HG02938 (cell line): ENCODE measurements at regions not wholly inside any gene's neighbourhood (a gene's known extent, or its start where the extent isn't known, plus 50 kb on each side); places are given as distances from the start of the nearest gene placed in this dataset.
"Not testable (repeated sequence)": the region's sequence is repeated elsewhere in the genome, so short reads cannot be mapped to it uniquely, and the experiment has no call there.

Source experiments
- ATAC-seq: cut with Tn5 transposase; IDR thresholded peaks from one replicate; pipeline ENCODE4 v1.9.1; 2021; ENCODE audit warnings: mild to moderate bottlenecking, moderate library complexity; ENCODE audit not compliant: unreplicated experiment

- no peak for ATAC-seq
Observed at GRCh38 chr18:34280000-34280399, 55.3 kb upstream of the NOL4 start.

GRCh38 chr18:34280653-34281052 is 55.9 kb upstream of the NOL4 start:
- no peak for ATAC-seq

- no peak for ATAC-seq
Observed at GRCh38 chr18:34281290-34281689, 56.6 kb upstream of the NOL4 start.

GRCh38 chr18:34281722-34282121 is 57.0 kb upstream of the NOL4 start:
- no peak for ATAC-seq

GRCh38 chr18:34283506-34283905 is 58.8 kb upstream of the NOL4 start:
- ATAC-seq: no peak

GRCh38 chr18:34287825-34288224 is 63.1 kb upstream of the NOL4 start:
- ATAC-seq: no peak

GRCh38 chr18:34292594-34292993 is 67.9 kb upstream of the NOL4 start:
- no peak for ATAC-seq

- ATAC-seq: no peak
Observed at GRCh38 chr18:34297287-34297686, 72.6 kb upstream of the NOL4 start.

- ATAC-seq: no peak
Observed at GRCh38 chr18:34299828-34300227, 75.1 kb upstream of the NOL4 start.

GRCh38 chr18:34311468-34311867 is 86.8 kb upstream of the NOL4 start:
- no peak for ATAC-seq

- no peak for ATAC-seq
Observed at GRCh38 chr18:34314847-34315246, 90.1 kb upstream of the NOL4 start.

- no peak for ATAC-seq
Observed at GRCh38 chr18:34315591-34316352, 91.1 kb upstream of the NOL4 start.

- no peak for ATAC-seq
Observed at GRCh38 chr18:34320267-34320666, 95.6 kb upstream of the NOL4 start.

GRCh38 chr18:34321066-34321465 is 96.4 kb upstream of the NOL4 start:
- peak; percentile 73 for ATAC-seq

GRCh38 chr18:34322365-34323289 is 97.9 kb upstream of the NOL4 start:
- ATAC-seq: peak; percentile 48

- ATAC-seq: no peak
Observed at GRCh38 chr18:34329840-34330239, 105.1 kb upstream of the NOL4 start.

- ATAC-seq: no peak
Observed at GRCh38 chr18:34330308-34330707, 105.6 kb upstream of the NOL4 start.

- not testable (repeated sequence) for ATAC-seq
Observed at GRCh38 chr18:34330907-34331306, 106.2 kb upstream of the NOL4 start.

- ATAC-seq: not testable (repeated sequence)
Observed at GRCh38 chr18:34331343-34331742, 106.6 kb upstream of the NOL4 start.

GRCh38 chr18:34339155-34339554 is 114.4 kb upstream of the NOL4 start:
- no peak for ATAC-seq

GRCh38 chr18:34342960-34343359 is 118.2 kb upstream of the NOL4 start:
- no peak for ATAC-seq

- ATAC-seq: no peak
Observed at GRCh38 chr18:34345738-34346137, 121.0 kb upstream of the NOL4 start.
